ENCODE measurements at regions not wholly inside any gene's neighbourhood (a gene's known extent, or its start where the extent isn't known, plus 50 kb on each side); places are given as distances from the start of the nearest gene placed in this dataset.

- H3K4me1 ChIP-seq (ENCODE audit: control insufficient read depth in 4 of 4, insufficient read depth in 4 of 4, low read length in 3 of 4) = no peaks in the 10 kb centered on the region
- TF ChIP-seq ZBTB33 (IDR thresholded peaks at IDR 0.05) (no peak), RXRA (IDR thresholded peaks at IDR 0.05) (no peak), EGR1 (IDR thresholded peaks at IDR 0.05; ENCODE audit: low read depth in 2 of 2) (no peak), FOXA2 (IDR thresholded peaks at IDR 0.05) (no peak), SP1 (IDR thresholded peaks at IDR 0.05) (no peak), GABPA (IDR thresholded peaks at IDR 0.05 in 1 of 2, conservative IDR thresholded peaks at IDR 0.05 in 1 of 2) (no peak), NR2F2 (IDR thresholded peaks at IDR 0.05) (no peak), TAF1 (conservative IDR thresholded peaks at IDR 0.05) (no peak), CTCF (IDR thresholded peaks at IDR 0.05; ENCODE audit: low read depth, low read length, missing input control) (no peak), MAX (IDR thresholded peaks at IDR 0.05) (no peak), HNF4A (conservative IDR thresholded peaks at IDR 0.05) (no peak), RAD21 (IDR thresholded peaks at IDR 0.05) (no peak), JUND (IDR thresholded peaks at IDR 0.05) (no peak), HNF4G (IDR thresholded peaks at IDR 0.05) (no peak), REST (IDR thresholded peaks at IDR 0.05) (no peak), FOXA1 (IDR thresholded peaks at IDR 0.05) (no peak), ATF3 (IDR thresholded peaks at IDR 0.05) (no peak), YY1 (IDR thresholded peaks at IDR 0.05) (no peak)
- H3K27me3 ChIP-seq (ENCODE audit: control insufficient read depth in 4 of 4, insufficient read depth in 4 of 4, low read length in 3 of 4) = no peaks in the 10 kb centered on the region
- no peak overlapping the region for H3K27ac ChIP-seq (ENCODE audit: low read depth in 1 of 2, low read length in 2 of 2)
- 87% methylated on average over 2 of the region's 2 CpGs for WGBS
- H3K36me3 ChIP-seq (ENCODE audit: control insufficient read depth in 4 of 4, insufficient read depth in 3 of 4, low read depth in 1 of 4, low read length in 3 of 4) = no peaks in the 10 kb centered on the region
- no peak for DNase-seq (ENCODE audit: low spot score)
- H3K4me3 ChIP-seq (ENCODE audit: low read depth in 1 of 3, low read length in 3 of 3) = no peak overlapping the region
- no peak overlapping the region for H3K9ac ChIP-seq (ENCODE audit: low read depth in 1 of 2, low read length in 2 of 2)
- peaks cover 0 to 2% (median 0%) of the 10 kb centered on the region in 4 donors for H3K9me3 ChIP-seq (ENCODE audit: control insufficient read depth in 4 of 4, low read length in 3 of 4)
Measured at GRCh38 chr4:13963601-13964000, 336.1 kb upstream of the BOD1L1 start.

Data from liver (tissue), 8 donors.